Left colon (tissue), 2 donors: ENCODE measurements at regions not wholly inside any gene's neighbourhood (a gene's known extent, or its start where the extent isn't known, plus 50 kb on each side); places are given as distances from the start of the nearest gene placed in this dataset.
A peak's percentile ranks its signal among the peaks of the same experiment; 100 is the strongest.
"Not testable (repeated sequence)": the region's sequence is repeated elsewhere in the genome, so short reads cannot be mapped to it uniquely, and the experiment has no call there.

ENCODE experiments used
- ATAC-seq: fragments of 200-7000 bp; cut with Tn5 transposase; one replicate; pipeline ENCODE4 v1.9.1; 2020; ENCODE audit warnings: mild to moderate bottlenecking, moderate library complexity
- DNase-seq, 2 donors: peaks; one replicate each; pipeline ENCODE4 v3.0.0-alpha.2; 2020
- intact Hi-C, 2 donors: fragments of 100-400 bp; cut with DNase I in 1 of 2; cut with micrococcal nuclease in 1 of 2; formaldehyde crosslinking; loops; one replicate each; pipeline versions ENCODE4 v1.11.2 to v1.14.0; 2022; cut with DNase I, micrococcal nuclease
- donor health status: DM: no; HTN: no; CAD: no.
- donor health status: DM: yes; HTN: yes; CAD: no.

DNA sequence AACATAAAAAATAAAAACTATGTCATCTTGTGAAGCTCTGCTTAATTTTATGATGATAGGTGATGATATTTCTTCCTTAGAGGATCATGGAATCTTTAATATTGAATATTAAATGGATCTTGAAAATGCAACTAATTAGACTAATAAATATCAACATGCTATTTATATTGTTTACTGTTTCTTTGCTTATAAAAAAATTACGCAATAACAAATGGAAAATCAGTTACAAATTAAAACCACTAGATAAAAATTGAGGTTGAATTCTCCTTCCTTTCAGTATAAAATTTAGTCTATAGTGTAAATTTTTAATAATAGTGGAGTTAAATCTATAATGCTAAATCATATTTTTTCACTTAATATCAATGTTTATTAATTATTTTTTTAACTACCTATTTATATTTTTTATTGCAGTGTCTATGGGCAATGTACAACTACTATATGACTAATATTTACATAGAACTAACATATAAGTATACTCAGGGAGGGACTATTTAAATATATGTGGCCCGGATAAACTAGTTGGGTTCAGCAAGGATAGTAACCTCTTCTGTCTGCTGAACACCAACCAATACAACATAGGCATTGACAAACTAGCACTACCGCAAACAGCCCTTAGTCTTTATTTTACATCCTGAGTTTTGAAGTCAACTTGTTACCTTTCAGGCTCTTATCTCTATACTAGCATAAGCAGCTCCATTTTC is 628.0 kb downstream of the EFNB2 start:
- intact Hi-C loops: no loop called here
- peak; percentile 50 for ATAC-seq

DNA sequence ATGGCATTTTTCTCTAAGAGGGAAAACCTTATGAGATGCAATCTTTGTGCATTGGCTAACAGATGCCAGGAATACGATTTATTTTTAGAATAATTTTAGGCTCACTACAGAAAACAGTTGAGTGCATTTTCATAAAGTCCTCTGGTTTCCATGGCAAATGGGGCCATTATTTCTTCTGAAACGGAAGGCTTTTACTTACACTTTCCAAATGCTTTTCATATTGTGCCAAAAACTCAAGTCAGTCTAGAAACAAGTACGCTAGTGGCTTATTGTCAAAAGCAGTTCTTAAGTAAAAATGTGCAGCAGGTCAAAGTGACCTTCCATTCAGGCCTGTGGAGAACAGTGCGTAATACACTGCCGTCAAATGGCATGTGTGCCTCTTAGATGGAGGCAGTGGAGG is 628.7 kb downstream of the EFNB2 start:
- DNase-seq (no peak), ATAC-seq (no peak)
- intact Hi-C loops: no loop called here

More for the DNA sequence above, 628.0 kb downstream of the EFNB2 start:
- no peak for DNase-seq

DNA sequence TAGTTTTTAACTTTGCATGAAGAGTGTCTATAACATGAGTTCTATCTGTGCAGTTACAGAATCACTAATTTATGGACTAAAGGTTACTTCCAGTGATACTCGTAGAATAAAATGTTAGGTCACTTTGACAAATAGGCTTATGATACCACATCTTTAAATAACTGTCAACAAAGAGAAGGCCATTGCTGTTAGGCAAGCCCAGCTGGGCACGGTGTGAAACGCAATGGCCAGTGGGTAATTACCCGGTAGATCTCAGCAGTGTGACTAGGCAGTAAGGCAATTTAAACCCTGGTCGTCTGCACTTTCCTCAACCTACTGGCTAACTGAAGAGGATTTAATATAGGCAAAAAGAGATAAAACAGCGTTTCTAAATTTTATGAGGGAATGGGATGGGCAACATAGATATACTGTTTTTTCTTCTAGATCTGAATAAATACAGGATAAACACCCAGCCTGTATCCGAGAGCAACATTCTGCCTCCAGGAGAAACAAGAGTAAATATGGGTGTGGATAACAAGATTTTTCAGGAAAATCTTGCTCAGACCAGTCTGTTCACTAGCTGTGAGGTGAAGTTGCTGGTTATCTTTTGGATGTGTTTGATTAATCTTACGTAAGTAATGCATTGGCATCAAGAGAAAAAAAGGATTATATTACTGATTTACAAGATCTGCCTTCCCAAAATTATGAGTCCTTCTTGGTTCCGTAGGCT is 631.3 kb downstream of the EFNB2 start:
- peak; percentile 91 for ATAC-seq
- DNase-seq: peak; percentile 36 to 47
- intact Hi-C loops: no loop called here

- DNase-seq (no peak), ATAC-seq (no peak)
- intact Hi-C loops: no loop called here
These were observed 633.1 kb downstream of the EFNB2 start for GRCh38 chr13:105902396-105902795.

DNA sequence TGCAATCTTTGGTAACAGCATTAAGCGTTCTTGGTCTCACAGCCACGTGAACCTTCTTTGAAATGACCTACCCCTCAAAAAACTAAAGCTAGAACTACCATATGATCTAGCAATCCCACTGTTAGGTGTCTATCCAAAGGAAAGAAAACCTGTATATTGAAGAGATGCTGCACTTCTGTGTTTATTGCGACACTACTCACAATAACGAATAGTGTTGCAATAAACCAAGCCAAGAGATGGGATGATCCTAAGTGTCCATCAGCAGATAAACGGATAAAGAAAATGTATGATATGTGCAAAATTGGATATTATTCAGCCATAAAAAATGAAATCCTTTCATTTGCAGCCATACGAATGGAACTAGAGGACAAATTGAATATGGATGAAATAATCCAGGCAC is 637.9 kb downstream of the EFNB2 start:
- no peak for ATAC-seq
- DNase-seq: no peak
- intact Hi-C loops: no loop called here

- no peak for ATAC-seq
- intact Hi-C loops: no loop called here
- no peak for DNase-seq
These were observed 640.8 kb downstream of the EFNB2 start for GRCh38 chr13:105894697-105895096.

GRCh38 chr13:105890509-105890908 is 645.0 kb downstream of the EFNB2 start:
- intact Hi-C loops: no loop called here
- no peak for ATAC-seq
- DNase-seq: no peak

GRCh38 chr13:105878119-105878700 is 657.3 kb downstream of the EFNB2 start:
- ATAC-seq (no peak), DNase-seq (no peak)
- intact Hi-C loops: no loop called here

DNA sequence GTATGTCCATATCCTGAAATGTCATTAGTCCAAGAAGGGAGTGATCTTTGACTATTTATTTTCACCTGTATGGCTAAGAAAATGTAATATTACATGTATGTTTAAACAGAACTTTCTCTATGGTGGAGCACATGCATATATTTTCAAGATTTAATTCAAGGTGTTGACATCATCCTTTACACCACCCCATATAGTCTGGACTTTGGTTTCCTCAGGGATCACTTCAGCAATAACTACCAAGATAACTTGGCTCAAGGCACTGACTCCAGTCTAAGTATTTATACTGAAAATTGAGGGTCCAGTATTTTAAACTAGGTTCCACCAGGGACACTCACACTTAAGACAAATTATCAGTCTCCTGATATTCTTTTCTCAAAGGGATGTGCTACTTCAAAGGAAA is 660.6 kb downstream of the EFNB2 start:
- ATAC-seq (peak; percentile 97), DNase-seq (no peak)
- intact Hi-C loops: no loop called here

DNA sequence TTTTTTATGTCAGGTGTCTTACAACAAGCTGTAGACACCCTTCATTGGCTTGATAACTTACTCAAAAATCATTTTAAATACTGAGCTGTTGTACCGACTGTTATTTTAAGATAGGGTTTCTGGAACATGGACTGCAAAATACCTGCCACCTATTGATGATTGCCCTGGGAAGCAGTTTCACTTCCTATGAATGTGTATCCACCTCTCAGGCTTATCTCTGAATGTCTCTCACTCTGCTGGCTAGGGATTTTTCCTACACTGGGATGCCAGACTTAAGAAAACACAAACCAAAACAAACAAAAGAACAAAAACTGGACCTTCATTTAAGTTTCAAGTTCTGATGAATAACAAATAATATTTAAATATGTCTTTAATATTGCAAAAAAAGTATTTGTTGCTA is 663.7 kb downstream of the EFNB2 start:
- DNase-seq (no peak), ATAC-seq (no peak)
- intact Hi-C loops: no loop called here

DNA sequence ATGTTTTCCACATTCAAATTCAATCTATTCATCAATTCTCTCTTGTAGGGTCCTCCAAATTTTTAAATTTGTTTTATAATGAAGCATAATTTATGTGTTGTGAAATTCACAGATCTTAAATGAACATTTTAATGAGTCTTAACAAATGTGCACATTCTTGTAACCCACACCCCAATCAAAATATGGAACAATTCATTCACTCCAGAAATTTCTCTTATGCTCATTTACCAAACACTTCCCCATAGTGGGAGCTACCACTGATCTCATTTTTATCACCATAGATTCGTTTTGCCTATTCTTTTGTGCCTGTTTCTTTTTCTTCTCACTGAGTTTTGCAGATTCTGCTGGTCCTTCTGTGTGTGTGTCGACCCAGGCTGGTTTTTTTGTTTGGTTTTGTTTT is 664.1 kb downstream of the EFNB2 start:
- intact Hi-C loops: no loop called here
- no peak for DNase-seq
- ATAC-seq: no peak

DNA sequence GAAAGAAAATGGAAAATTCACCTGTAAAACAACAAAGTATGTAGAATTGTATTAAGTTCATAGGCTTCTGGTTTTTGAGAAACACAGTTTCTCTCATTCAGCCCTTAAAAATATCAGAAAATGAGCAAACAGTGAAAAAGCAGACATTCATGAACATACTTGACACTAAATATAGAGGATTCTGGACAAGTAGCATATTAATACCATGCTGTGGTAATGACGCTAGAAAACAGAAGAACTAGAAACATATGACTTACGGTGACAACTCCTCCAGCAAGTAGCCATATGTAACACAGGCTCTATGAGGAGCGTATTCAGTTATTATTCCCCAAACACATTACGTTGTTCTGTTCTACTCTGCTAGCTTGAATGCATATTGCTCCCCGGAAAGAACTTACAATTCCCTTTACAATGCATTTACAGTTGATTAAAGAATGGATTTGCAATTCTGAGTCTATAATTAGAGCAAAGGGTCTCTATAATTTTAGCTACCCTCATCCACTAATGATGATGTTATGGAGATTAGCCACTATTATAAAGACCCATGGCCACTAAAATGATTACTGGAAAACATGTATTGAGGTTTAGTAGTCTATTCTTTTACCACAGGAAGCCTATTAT is 672.1 kb downstream of the EFNB2 start:
- DNase-seq (no peak), ATAC-seq (no peak)
- intact Hi-C loops: no loop called here

DNA sequence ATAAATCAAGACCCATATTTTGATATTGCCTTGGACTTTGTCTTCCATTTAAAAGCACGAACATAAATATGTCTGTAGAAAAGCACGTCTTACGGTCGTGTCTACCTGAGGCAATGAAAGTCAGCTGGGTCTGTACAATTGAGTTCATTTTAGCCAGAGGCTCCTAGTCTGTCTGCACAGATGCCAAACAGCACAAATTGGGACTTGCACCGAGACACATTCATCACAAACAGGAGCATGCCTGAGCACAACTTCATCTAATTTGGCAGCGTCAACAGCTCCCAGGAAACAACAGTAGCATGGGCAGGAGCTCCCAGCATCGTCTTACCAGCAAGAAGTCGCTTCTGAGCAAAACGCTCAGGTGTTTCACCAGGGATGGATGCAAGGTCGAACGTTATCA is 687.0 kb downstream of the EFNB2 start:
- no peak for ATAC-seq

GRCh38 chr13:105847527-105848291 is 687.8 kb downstream of the EFNB2 start:
- no peak for ATAC-seq
- intact Hi-C loops: no loop called here
- DNase-seq: no peak

More for the DNA sequence above, 687.0 kb downstream of the EFNB2 start:
- intact Hi-C loops: no loop called here
- no peak for DNase-seq

DNA sequence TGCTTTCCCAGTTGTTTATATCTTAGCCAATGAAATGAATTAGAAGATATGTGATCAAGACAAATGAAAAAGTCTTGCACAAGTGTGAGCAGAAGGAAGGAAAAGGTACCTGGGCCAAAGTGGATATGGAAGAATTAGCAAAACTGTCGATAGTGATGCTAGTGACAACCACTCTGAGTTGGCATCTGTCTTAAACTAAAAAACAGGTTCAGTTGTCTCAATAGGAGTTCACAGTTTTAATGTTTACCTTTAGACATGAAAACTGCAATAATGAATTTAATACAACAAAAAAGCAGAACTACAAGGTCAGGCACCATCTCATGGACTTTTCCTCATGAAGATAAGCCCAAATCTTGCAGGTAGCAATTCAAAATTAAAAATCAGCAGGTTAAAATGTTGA is 688.5 kb downstream of the EFNB2 start:
- intact Hi-C loops: no loop called here
- ATAC-seq: no peak
- DNase-seq: no peak

GRCh38 chr13:105841286-105841685 is 694.2 kb downstream of the EFNB2 start:
- DNase-seq (no peak), ATAC-seq (no peak)
- intact Hi-C loops: no loop called here

DNA sequence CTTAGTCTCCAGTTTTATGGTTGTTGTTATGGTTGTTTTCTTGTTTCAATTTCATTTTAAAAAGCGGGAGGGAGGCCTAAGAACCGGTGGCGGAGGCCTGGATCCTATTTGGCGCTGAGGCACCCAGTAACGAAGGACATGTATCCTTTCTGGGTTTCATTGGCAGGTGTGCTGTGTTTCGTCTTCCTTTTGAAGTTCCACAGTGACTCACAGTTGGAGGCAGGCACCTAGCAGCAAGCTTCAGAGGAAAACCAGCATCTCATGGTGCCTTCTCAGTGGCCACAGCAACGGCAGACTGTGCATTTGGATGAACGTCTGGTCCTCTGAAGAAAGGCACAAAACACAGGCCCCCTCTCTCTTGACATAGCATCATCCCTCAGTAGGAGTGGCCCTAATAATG is 697.2 kb downstream of the EFNB2 start:
- intact Hi-C loops: no loop called here
- no peak for ATAC-seq
- no peak for DNase-seq

- ATAC-seq, DNase-seq, intact Hi-C loops: not testable (repeated sequence)
These were observed 698.2 kb downstream of the EFNB2 start for GRCh38 chr13:105837295-105837694.

GRCh38 chr13:105830821-105831220 is 704.6 kb downstream of the EFNB2 start:
- DNase-seq: no peak
- no peak for ATAC-seq
- intact Hi-C loops: no loop called here
